Stimulated activated CD8-positive, alpha-beta memory T cell treated with anti-CD3 and anti-CD28 coated beads, Interleukin-7, amount 100 ng/mL, for 24 hours (primary cell): ENCODE measurements at regions not wholly inside any gene's neighbourhood (a gene's known extent, or its start where the extent isn't known, plus 50 kb on each side); places are given as distances from the start of the nearest gene placed in this dataset.

Experiments
- DNase-seq: peaks from one replicate; pipeline ENCODE4 v3.0.0-alpha.2; 2020; ENCODE audit warnings: low read depth

GRCh38 chrX:40313269-40313668 is 215.5 kb upstream of the BCOR start:
- no peak for DNase-seq

GRCh38 chrX:40310447-40310846 is 212.7 kb upstream of the BCOR start:
- DNase-seq: no peak

- DNase-seq: no peak
These were observed 212.3 kb upstream of the BCOR start for GRCh38 chrX:40310016-40310415.

GRCh38 chrX:40307871-40308270 is 210.1 kb upstream of the BCOR start:
- no peak for DNase-seq

GRCh38 chrX:40304115-40304514 is 206.4 kb upstream of the BCOR start:
- no peak for DNase-seq

GRCh38 chrX:40303256-40304077 is 205.7 kb upstream of the BCOR start:
- DNase-seq: no peak

GRCh38 chrX:40300286-40300890 is 202.6 kb upstream of the BCOR start:
- DNase-seq: no peak

GRCh38 chrX:40299641-40300046 is 201.9 kb upstream of the BCOR start:
- no peak for DNase-seq

- no peak for DNase-seq
These were observed 201.1 kb upstream of the BCOR start for GRCh38 chrX:40298572-40299479.

GRCh38 chrX:40298069-40298468 is 200.3 kb upstream of the BCOR start:
- DNase-seq: no peak

GRCh38 chrX:40291553-40291952 is 193.8 kb upstream of the BCOR start:
- no peak for DNase-seq

- no peak for DNase-seq
These were observed 192.8 kb upstream of the BCOR start for GRCh38 chrX:40290517-40290916.

GRCh38 chrX:40285876-40286275 is 188.1 kb upstream of the BCOR start:
- DNase-seq: no peak

- no peak for DNase-seq
These were observed 187.1 kb upstream of the BCOR start for GRCh38 chrX:40284852-40285251.

GRCh38 chrX:40283981-40284380 is 186.2 kb upstream of the BCOR start:
- DNase-seq: no peak

GRCh38 chrX:40282946-40283660 is 185.3 kb upstream of the BCOR start:
- no peak for DNase-seq

GRCh38 chrX:40282348-40282747 is 184.6 kb upstream of the BCOR start:
- DNase-seq: no peak

GRCh38 chrX:40281336-40282005 is 183.7 kb upstream of the BCOR start:
- DNase-seq: no peak

GRCh38 chrX:40279762-40280161 is 182.0 kb upstream of the BCOR start:
- DNase-seq: no peak

GRCh38 chrX:40279091-40279430 is 181.3 kb upstream of the BCOR start:
- DNase-seq: no peak

GRCh38 chrX:40278340-40279090 is 180.8 kb upstream of the BCOR start:
- peak; percentile 8 for DNase-seq
